Islet of Langerhans (tissue), 1 donor: ENCODE measurements at regions not wholly inside any gene's neighbourhood (a gene's known extent, or its start where the extent isn't known, plus 50 kb on each side); places are given as distances from the start of the nearest gene placed in this dataset.
"Not testable (repeated sequence)": the region's sequence is repeated elsewhere in the genome, so short reads cannot be mapped to it uniquely, and the experiment has no call there.

Experiments
- FAIRE-seq: peaks from one replicate; lab custom pipeline; 2011; peaks lifted over from hg19 to GRCh38; lab: Jason Lieb, UNC

- no peak for FAIRE-seq
Measured at GRCh38 chr5:166637295-166637694, 1654.2 kb upstream of the WWC1 start.

GRCh38 chr5:166639151-166639550 is 1652.3 kb upstream of the WWC1 start:
- FAIRE-seq = no peak

GRCh38 chr5:166640136-166640535 is 1651.3 kb upstream of the WWC1 start:
- not testable (repeated sequence) for FAIRE-seq

GRCh38 chr5:166648736-166649135 is 1642.7 kb upstream of the WWC1 start:
- no peak for FAIRE-seq

- FAIRE-seq = no peak
Measured at GRCh38 chr5:166649676-166650075, 1641.8 kb upstream of the WWC1 start.

GRCh38 chr5:166651234-166651633 is 1640.2 kb upstream of the WWC1 start:
- FAIRE-seq = no peak

- FAIRE-seq = no peak
Measured at GRCh38 chr5:166671811-166672210, 1619.6 kb upstream of the WWC1 start.

- FAIRE-seq = no peak
Measured at GRCh38 chr5:166672431-166672830, 1619.0 kb upstream of the WWC1 start.

- FAIRE-seq = no peak
Measured at GRCh38 chr5:166677891-166678290, 1613.6 kb upstream of the WWC1 start.

GRCh38 chr5:166679331-166679730 is 1612.1 kb upstream of the WWC1 start:
- no peak for FAIRE-seq

- no peak for FAIRE-seq
Measured at GRCh38 chr5:166695326-166695725, 1596.1 kb upstream of the WWC1 start.

GRCh38 chr5:166708291-166708690 is 1583.2 kb upstream of the WWC1 start:
- no peak for FAIRE-seq

GRCh38 chr5:166709691-166710090 is 1581.8 kb upstream of the WWC1 start:
- no peak for FAIRE-seq

GRCh38 chr5:166710271-166710670 is 1581.2 kb upstream of the WWC1 start:
- FAIRE-seq = no peak

- FAIRE-seq = no peak
Measured at GRCh38 chr5:166712447-166713185, 1578.8 kb upstream of the WWC1 start.

- no peak for FAIRE-seq
Measured at GRCh38 chr5:166713295-166713694, 1578.2 kb upstream of the WWC1 start.

- FAIRE-seq = no peak
Measured at GRCh38 chr5:166716856-166717492, 1574.5 kb upstream of the WWC1 start.

- FAIRE-seq = no peak
Measured at GRCh38 chr5:166719991-166720390, 1571.5 kb upstream of the WWC1 start.

- FAIRE-seq = no peak
Measured at GRCh38 chr5:166722939-166723338, 1568.5 kb upstream of the WWC1 start.

- no peak for FAIRE-seq
Measured at GRCh38 chr5:166724284-166724683, 1567.2 kb upstream of the WWC1 start.

- no peak for FAIRE-seq
Measured at GRCh38 chr5:166725593-166725992, 1565.9 kb upstream of the WWC1 start.

- FAIRE-seq = no peak
Measured at GRCh38 chr5:166726406-166726805, 1565.0 kb upstream of the WWC1 start.

- not testable (repeated sequence) for FAIRE-seq
Measured at GRCh38 chr5:166742951-166743350, 1548.5 kb upstream of the WWC1 start.

- FAIRE-seq = no peak
Measured at GRCh38 chr5:166746506-166746905, 1544.9 kb upstream of the WWC1 start.
